GM18951 (cell line): ENCODE measurements at regions not wholly inside any gene's neighbourhood (a gene's known extent, or its start where the extent isn't known, plus 50 kb on each side); places are given as distances from the start of the nearest gene placed in this dataset.
"Not testable (repeated sequence)": the region's sequence is repeated elsewhere in the genome, so short reads cannot be mapped to it uniquely, and the experiment has no call there.

Experiments
- POLR2A ChIP-seq: IDR thresholded peaks from 4 replicates; pipeline ENCODE4 v1.6.1; 2011; ENCODE audit warnings: mild to moderate bottlenecking; ENCODE audit not compliant: insufficient read length, insufficient read depth; ENCODE audit errors: extremely low read depth
- in situ Hi-C: fragments of 300-500 bp; cut with MboI; formaldehyde crosslinking; loops from one replicate; pipeline ENCODE4 v1.12.0; 2022; ENCODE audit warnings: low sequenced_read_pairs, mixed read lengths, inconsistent platforms; ENCODE audit not compliant: unreplicated experiment

- in situ Hi-C loops, result no loop called here
- TF ChIP-seq POLR2A, result no peak
These were observed 909.4 kb upstream of the GYPC start for GRCh38 chr2:125746321-125747164.

GRCh38 chr2:125747165-125747425 lies 908.9 kb upstream of the GYPC start:
- in situ Hi-C loops, result no loop called here
- TF ChIP-seq POLR2A, result no peak

GRCh38 chr2:125756431-125756830 lies 899.5 kb upstream of the GYPC start:
- in situ Hi-C loops, result no loop called here
- TF ChIP-seq POLR2A, result no peak

GRCh38 chr2:125796784-125797183 lies 859.2 kb upstream of the GYPC start:
- TF ChIP-seq POLR2A, result no peak

GRCh38 chr2:125797192-125797591 lies 858.8 kb upstream of the GYPC start:
- TF ChIP-seq POLR2A, result no peak
- in situ Hi-C loops, result no loop called here

More at GRCh38 chr2:125796784-125797183, 859.2 kb upstream of the GYPC start:
- in situ Hi-C loops, result no loop called here

DNA sequence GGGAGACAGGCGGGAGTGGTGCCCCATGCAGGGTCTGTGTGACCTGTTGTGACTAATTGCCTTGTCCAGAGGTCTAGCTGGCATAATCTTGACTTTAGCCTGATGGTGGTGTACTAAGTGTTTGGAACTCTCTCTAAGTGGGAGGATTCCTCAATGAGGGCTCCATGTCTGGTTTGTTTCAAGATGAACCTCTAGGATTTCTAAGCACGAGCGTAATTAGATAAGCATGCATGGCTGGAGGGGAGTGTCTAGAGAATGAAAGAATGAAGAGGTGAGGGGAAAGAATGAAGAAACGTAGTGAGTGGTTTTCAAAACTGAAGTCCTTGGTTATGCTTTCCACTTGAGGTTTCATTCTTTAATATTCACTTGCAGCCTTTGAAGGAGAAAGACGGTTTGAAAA lies 833.2 kb upstream of the GYPC start:
- TF ChIP-seq POLR2A, result no peak
- in situ Hi-C loops, result no loop called here

DNA sequence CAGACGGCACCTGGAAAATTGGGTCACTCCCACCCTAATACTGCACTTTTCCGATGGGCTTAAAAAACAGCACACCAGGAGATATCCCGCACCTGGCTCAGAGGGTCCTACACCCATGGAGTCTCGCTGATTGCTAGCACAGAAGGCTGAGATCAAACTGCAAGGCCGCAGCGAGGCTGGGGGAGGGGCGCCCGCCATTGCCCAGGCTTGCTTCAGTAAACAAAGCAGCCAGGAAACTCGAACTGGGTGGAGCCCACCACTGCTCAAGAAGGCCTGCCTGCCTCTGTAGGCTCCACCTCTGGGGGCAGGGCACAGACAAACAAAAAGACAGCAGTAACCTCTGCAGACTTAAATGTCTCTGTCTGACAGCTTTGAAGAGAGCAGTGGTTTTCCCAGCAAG lies 830.2 kb upstream of the GYPC start:
- in situ Hi-C loops, result not testable (repeated sequence)

DNA sequence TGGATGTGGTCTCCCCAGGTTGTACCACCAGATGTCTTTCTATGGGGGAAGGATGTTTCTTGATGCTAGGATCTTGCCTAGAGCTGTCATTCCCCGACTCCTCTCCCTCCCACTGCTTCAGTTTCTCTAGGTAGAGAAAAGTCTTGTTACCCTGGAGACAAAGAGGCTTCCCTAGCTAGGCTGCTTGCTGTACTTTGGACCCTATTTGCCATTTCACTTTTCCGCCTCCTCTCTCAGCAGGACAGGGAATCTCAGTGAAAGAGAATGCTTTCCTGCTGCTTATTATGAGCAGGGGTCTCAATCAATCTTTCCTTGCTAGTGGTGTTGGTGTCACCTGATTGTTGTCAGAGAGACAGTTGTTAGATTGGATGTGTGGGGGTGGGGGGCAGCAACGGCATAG lies 818.8 kb upstream of the GYPC start:
- in situ Hi-C loops, result no loop called here
- TF ChIP-seq POLR2A, result no peak

DNA sequence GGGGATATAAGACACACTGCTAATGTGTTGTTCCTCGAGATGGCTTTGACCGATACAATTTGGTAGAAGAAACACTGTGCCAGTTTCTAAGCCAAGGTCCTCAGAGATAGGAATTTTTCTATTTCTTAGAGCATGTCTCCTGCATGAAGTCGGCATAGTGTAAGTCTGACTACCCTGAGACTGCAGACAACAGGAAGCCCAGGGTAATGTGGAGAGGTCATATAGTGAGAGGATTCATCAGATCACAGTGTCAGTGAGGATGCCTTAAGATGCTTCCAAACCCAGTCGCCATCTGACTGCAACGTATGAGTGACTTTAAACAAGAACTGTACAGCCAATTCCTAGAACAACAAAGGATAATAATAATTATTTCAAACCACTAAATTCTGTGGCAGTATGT lies 818.3 kb upstream of the GYPC start:
- TF ChIP-seq POLR2A, result no peak
- in situ Hi-C loops, result no loop called here

- no peak for TF ChIP-seq POLR2A
- in situ Hi-C loops, result no loop called here
These were observed 816.0 kb upstream of the GYPC start for GRCh38 chr2:125839945-125840344.

DNA sequence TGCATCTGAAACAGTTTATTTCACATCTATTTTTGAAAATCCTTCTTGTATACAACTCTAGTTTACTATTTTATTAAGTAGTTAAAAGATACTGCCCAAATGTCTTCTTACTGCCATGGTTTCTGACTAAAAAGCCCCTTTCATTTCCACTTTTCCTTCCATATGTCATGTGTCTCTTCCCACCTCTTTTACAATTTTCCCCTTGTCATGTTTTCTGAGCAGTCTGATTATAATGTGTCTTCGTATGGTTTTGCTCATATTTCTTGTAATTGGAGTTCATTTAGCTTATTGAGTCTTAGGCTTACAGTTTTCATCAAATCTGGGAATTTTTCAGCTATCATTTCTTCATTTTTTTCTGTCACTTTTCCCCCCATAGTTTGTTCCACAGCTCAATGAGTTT lies 813.9 kb upstream of the GYPC start:
- TF ChIP-seq POLR2A, result no peak
- in situ Hi-C loops, result no loop called here

DNA sequence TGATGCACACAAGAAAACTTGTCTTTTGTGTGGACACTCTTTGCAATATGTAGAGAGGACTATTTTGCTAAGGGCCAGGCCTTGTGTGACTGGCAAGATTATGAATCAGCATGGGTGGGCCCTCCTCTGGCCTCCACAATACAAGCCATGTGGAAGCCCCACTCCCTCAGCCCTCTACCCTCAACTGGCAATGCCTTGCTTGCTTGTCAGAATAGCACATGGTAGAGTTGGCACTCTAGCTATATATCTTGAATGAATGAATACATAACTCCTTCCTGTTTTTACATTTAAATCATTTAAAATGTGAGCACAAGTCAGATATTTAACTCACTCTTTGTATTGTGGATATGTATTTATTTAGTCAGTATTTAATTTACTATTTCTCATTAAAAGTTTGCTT lies 805.4 kb upstream of the GYPC start:
- no peak for TF ChIP-seq POLR2A
- in situ Hi-C loops, result no loop called here

- in situ Hi-C loops, result no loop called here
- no peak for TF ChIP-seq POLR2A
These were observed 803.6 kb upstream of the GYPC start for GRCh38 chr2:125852364-125852763.

DNA sequence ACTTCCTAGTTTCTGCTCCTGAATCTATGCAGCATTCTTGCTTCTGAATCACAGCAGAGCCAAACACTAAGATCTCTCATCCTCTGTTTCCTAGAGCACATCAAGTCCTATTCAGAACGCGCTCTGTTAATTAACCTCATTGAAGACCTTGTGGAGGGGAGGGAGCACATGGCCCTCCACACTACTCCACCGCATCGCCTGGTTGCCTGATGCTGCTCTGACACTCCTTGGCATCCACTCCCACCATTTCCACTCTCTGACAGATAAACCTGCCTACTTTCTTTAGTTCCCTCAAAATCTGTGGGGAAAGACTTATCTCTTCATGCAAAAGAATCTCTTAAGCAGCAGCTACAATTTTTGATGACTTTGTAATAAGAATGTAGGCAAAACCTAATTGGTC lies 802.3 kb upstream of the GYPC start:
- in situ Hi-C loops, result no loop called here
- TF ChIP-seq POLR2A, result no peak

GRCh38 chr2:125855204-125855603 lies 800.8 kb upstream of the GYPC start:
- in situ Hi-C loops, result no loop called here
- no peak for TF ChIP-seq POLR2A
